Upper lobe of left lung (tissue), 6 donors: ENCODE measurements at regions not wholly inside any gene's neighbourhood (a gene's known extent, or its start where the extent isn't known, plus 50 kb on each side); places are given as distances from the start of the nearest gene placed in this dataset.
"Not testable (repeated sequence)": the region's sequence is repeated elsewhere in the genome, so short reads cannot be mapped to it uniquely, and the experiment has no call there.

Experiments used
- ATAC-seq, 2 donors: fragments of 200-7000 bp; cut with Tn5 transposase; one replicate each; pipeline ENCODE4 v1.9.1; 2022; ENCODE audit warnings: mild to moderate bottlenecking in 2 of 2, moderate library complexity in 2 of 2; ENCODE audit not compliant: low FRiP score in 2 of 2
- DNase-seq, 2 donors: peaks; one replicate each; pipeline ENCODE4 v3.0.0-alpha.2; 2019 to 2020
- H3K27ac ChIP-seq, 4 donors: fragments of 200-600 bp; sonication (generic); one replicate each; pipeline ENCODE4 v1.5.1; 2016 to 2019
- H3K27me3 ChIP-seq, 4 donors: fragments of 200-600 bp; sonication (generic); one replicate each; pipeline ENCODE4 v1.5.1; 2017 to 2019
- H3K36me3 ChIP-seq, 4 donors: fragments of 200-600 bp; sonication (generic); one replicate each; pipeline ENCODE4 v1.5.1; 2016 to 2019
- H3K4me1 ChIP-seq, 4 donors: fragments of 200-600 bp; sonication (generic); one replicate each; pipeline ENCODE4 v1.5.1; 2018 to 2019
- H3K4me3 ChIP-seq, 4 donors: fragments of 200-600 bp; sonication (generic); one replicate each; pipeline ENCODE4 v1.5.1; 2017 to 2019; ENCODE audit warnings: mild to moderate bottlenecking in 2 of 4, moderate library complexity in 1 of 4
- H3K9me3 ChIP-seq, 4 donors: fragments of 200-600 bp; sonication (generic); one replicate each; pipeline ENCODE4 v1.5.1; 2018 to 2019
- EP300 ChIP-seq, 4 donors: sonication (generic); formaldehyde crosslinking; IDR thresholded peaks; one replicate each; pipeline ENCODE4 v1.5.1; 2017; ENCODE audit warnings: antibody characterized with exemption in 4 of 4, control low read depth in 2 of 4
- POLR2A ChIP-seq, 4 donors: fragments of 450-650 bp; IDR thresholded peaks; one replicate each; pipeline ENCODE4 v1.5.1; 2016 to 2017; ENCODE audit warnings: antibody characterized with exemption in 4 of 4, mild to moderate bottlenecking in 2 of 4
- POLR2AphosphoS5 ChIP-seq, 2 donors: sonication (generic); formaldehyde crosslinking; IDR thresholded peaks; one replicate each; pipeline ENCODE4 v1.5.1; 2017; ENCODE audit warnings: antibody characterized with exemption in 2 of 2
- WGBS, 2 donors: methylation state at CpG; one replicate each; pipeline ENCODE4 v1.1.5; 2017 to 2018; 5-methylcytosine and 5-hydroxymethylcytosine counted together
- TF ChIP-seq, protein P1 (sequence below), 6 experiments: fragments of 450-650 bp in 4 of 6; fragments of 200-600 bp in 2 of 6; sonication (generic) in 2 of 6; IDR thresholded peaks; one replicate each; pipeline ENCODE4 v1.5.1; 2016 to 2019; ENCODE audit warnings: antibody characterized with exemption in 6 of 6
- donor health status: DM: no; HTN: no; CAD: no; lungs with moderate emphysema.
- donor health status: DM: no; HTN: yes; CAD: no; lungs with severe emphysema.

DNA sequence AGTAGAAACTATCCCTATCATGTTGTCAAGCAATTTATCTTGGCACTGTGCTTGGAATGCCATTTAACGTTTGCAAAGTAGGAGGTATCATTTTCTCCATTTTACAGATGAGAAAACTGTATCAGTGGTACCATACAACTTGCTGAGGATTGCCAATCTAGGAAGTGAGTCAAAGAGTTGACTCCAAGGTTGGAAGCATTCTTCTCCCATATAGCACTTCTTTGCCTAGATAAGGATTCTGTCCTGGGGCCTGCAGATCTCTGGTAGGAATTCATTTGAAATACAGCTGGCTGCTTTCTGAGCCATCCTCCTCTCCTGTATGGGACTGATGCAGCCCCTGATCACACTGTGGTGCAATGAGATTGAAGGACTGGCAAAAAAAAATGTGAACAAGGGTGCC lies 170.2 kb downstream of the ALDH1A2 start:
- no peaks in the 10 kb centered on the region for H3K4me1 ChIP-seq
- no peaks in the 10 kb centered on the region for H3K36me3 ChIP-seq
- no peak for DNase-seq
- H3K27ac ChIP-seq, result no peak overlapping the region
- H3K4me3 ChIP-seq, result no peak overlapping the region
- no peaks in the 10 kb centered on the region for H3K27me3 ChIP-seq
- no peaks in the 10 kb centered on the region for H3K9me3 ChIP-seq
- 70 to 91% methylated on average over 1 of the region's 1 CpG for WGBS, 2 donors
- TF ChIP-seq, protein P1, sequence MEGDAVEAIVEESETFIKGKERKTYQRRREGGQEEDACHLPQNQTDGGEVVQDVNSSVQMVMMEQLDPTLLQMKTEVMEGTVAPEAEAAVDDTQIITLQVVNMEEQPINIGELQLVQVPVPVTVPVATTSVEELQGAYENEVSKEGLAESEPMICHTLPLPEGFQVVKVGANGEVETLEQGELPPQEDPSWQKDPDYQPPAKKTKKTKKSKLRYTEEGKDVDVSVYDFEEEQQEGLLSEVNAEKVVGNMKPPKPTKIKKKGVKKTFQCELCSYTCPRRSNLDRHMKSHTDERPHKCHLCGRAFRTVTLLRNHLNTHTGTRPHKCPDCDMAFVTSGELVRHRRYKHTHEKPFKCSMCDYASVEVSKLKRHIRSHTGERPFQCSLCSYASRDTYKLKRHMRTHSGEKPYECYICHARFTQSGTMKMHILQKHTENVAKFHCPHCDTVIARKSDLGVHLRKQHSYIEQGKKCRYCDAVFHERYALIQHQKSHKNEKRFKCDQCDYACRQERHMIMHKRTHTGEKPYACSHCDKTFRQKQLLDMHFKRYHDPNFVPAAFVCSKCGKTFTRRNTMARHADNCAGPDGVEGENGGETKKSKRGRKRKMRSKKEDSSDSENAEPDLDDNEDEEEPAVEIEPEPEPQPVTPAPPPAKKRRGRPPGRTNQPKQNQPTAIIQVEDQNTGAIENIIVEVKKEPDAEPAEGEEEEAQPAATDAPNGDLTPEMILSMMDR (IDR thresholded peaks at IDR 0.05), result no peak
- no peak for TF ChIP-seq EP300 (IDR thresholded peaks at IDR 0.05)
- no peak for TF ChIP-seq POLR2A (IDR thresholded peaks at IDR 0.05)
- ATAC-seq, result no peak

DNA sequence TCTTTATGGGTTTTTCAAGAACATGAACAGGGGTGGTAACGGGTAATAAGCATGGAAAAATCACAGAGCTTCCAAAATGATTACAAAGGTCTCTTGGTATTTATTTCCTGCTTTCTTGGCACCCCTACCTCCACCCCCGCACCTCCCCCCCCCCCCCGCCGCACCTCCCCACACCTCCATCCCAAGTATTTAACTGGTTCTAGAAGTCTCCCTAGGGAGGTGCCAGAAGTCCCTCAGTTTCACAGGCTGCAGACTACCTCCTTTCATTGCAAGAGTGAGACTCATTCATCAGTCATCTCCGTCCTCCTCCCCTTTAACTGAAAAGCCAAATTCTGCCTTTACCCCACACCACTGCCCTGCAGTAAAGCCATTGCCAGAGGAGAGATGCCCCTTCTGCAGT lies 169.4 kb downstream of the ALDH1A2 start:
- Histone ChIP-seq H3K27ac (no peak overlapping the region), H3K36me3 (no peaks in the 10 kb centered on the region), H3K27me3 (no peaks in the 10 kb centered on the region), H3K4me1 (no peaks in the 10 kb centered on the region), H3K4me3 (no peak overlapping the region), H3K9me3 (no peaks in the 10 kb centered on the region)
- WGBS, 2 donors, result 88 to 89% methylated on average over 5 of the region's 5 CpGs
- no peak for DNase-seq
- TF ChIP-seq, protein P1 (IDR thresholded peaks at IDR 0.05), result no peak
- TF ChIP-seq EP300 (IDR thresholded peaks at IDR 0.05) (no peak), POLR2AphosphoS5 (IDR thresholded peaks at IDR 0.05) (no peak), POLR2A (IDR thresholded peaks at IDR 0.05) (no peak)
- no peak for ATAC-seq

DNA sequence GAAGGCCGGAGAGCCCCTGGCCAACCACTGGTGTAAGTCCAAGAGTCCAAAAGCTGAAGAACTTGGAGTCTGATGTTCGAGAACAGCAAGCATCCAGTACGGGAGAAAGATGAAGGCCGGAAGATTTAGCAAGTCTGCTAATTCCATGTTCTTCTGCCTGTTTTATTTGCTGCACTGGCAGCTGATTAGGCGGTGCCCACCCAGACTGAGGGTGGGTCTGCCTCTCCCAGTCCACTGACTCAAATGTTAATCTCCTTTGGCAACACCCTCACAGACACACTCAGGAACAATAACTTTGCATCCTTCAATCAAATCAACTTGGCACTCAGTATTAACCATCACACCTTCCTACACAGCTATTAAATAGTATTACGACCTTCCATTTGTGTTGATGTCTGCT lies 168.6 kb downstream of the ALDH1A2 start:
- not testable (repeated sequence) for DNase-seq, H3K36me3 ChIP-seq, H3K27ac ChIP-seq, H3K4me3 ChIP-seq, H3K4me1 ChIP-seq, H3K9me3 ChIP-seq, H3K27me3 ChIP-seq, ATAC-seq
- 86 to 92% methylated on average over 6 of the region's 6 CpGs for WGBS, 2 donors

DNA sequence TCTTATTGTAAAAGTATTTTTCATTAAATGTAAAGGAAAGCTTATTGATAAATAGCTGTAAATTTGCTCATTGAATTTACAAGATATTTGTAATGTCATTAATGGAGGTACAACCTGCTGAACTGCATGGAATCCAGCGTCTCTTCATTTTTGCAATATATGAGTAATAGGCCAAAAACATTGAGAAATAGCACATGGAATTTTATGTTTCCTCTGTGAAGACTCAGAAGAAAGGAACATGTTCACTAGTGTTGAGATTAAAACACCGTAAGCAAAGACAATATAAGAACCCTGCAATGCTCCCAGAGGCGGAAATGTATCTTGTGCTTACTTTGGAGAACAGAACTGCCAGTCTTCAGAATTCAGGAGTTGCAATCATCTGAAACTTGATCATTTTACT lies 167.6 kb downstream of the ALDH1A2 start:
- no peak overlapping the region for H3K27ac ChIP-seq
- WGBS, 2 donors, result 94 to 98% methylated on average over 3 of the region's 3 CpGs
- TF ChIP-seq EP300 (IDR thresholded peaks at IDR 0.05) (no peak), POLR2AphosphoS5 (IDR thresholded peaks at IDR 0.05) (no peak), POLR2A (IDR thresholded peaks at IDR 0.05) (no peak)
- TF ChIP-seq, protein P1 (IDR thresholded peaks at IDR 0.05), result no peak
- no peaks in the 10 kb centered on the region for H3K27me3 ChIP-seq
- DNase-seq (no peak), ATAC-seq (no peak)
- no peaks in the 10 kb centered on the region for H3K4me1 ChIP-seq
- no peaks in the 10 kb centered on the region for H3K36me3 ChIP-seq
- no peak overlapping the region for H3K4me3 ChIP-seq
- no peaks in the 10 kb centered on the region for H3K9me3 ChIP-seq

DNA sequence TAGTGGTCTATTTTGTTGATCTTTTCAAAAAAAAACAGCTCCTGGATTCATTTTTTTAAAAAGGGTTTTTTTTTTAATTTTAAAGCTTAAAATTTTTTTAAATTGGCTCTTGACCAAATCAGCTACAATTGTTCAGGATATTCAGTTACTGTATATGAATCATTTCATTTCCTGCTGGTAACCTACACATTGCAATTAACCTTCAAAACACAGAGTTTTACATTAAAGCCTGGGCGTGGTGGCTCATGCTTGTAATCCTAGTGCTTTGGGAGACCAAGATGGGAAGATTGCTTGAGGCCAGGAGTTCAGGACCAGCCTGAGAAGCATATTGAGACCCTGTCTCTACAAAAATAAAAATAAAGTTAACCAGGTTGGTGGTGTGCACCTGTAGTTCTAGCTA lies 163.4 kb downstream of the ALDH1A2 start:
- H3K27ac ChIP-seq, result no peak overlapping the region
- no peaks in the 10 kb centered on the region for H3K36me3 ChIP-seq
- TF ChIP-seq EP300 (IDR thresholded peaks at IDR 0.05), result no peak
- no peak for TF ChIP-seq POLR2AphosphoS5 (IDR thresholded peaks at IDR 0.05)
- TF ChIP-seq, protein P1 (IDR thresholded peaks at IDR 0.05), result no peak
- no peak for TF ChIP-seq POLR2A (IDR thresholded peaks at IDR 0.05)
- ATAC-seq (no peak), DNase-seq (no peak)
- H3K4me3 ChIP-seq, result no peak overlapping the region
- H3K27me3 ChIP-seq, result no peaks in the 10 kb centered on the region
- no peaks in the 10 kb centered on the region for H3K4me1 ChIP-seq
- 80 to 83% methylated on average over 1 of the region's 1 CpG for WGBS, 2 donors
- no peaks in the 10 kb centered on the region for H3K9me3 ChIP-seq
